SU-DHL-6 (cell line): ENCODE measurements at regions not wholly inside any gene's neighbourhood (a gene's known extent, or its start where the extent isn't known, plus 50 kb on each side); places are given as distances from the start of the nearest gene placed in this dataset.

ENCODE experiments used
- H2AFZ ChIP-seq: fragments of 200-600 bp; sonication (generic); 2 replicates; pipeline ENCODE4 v1.6.1; 2014; ENCODE audit warnings: low read depth, mild to moderate bottlenecking, moderate library complexity, mixed read lengths, antibody characterized with exemption, low read length; ENCODE audit not compliant: severe bottlenecking
- H3F3A ChIP-seq: fragments of 200-600 bp; shearing (Covaris generic); 2 replicates; pipeline ENCODE4 v1.6.0; 2016; ENCODE audit warnings: antibody characterized with exemption, mild to moderate bottlenecking; ENCODE audit not compliant: insufficient read depth
- H3K27ac ChIP-seq: fragments of 200-600 bp; sonication (generic); 2 replicates; pipeline ENCODE4 v1.5.1; 2016; ENCODE audit warnings: low read depth, mild to moderate bottlenecking, low read length, moderate library complexity, mixed read lengths
- H3K27me3 ChIP-seq: fragments of 200-600 bp; sonication (generic), shearing (Covaris generic); 2 replicates; pipeline ENCODE4 v1.6.0; 2014; ENCODE audit warnings: mild to moderate bottlenecking, low read length
- H3K36me3 ChIP-seq: fragments of 200-600 bp; sonication (generic); 2 replicates; pipeline ENCODE4 v1.6.1; 2014; ENCODE audit warnings: mild to moderate bottlenecking, low read length, mixed read lengths
- H3K4me2 ChIP-seq: fragments of 300-600, 200-600 bp; shearing (Covaris generic), sonication (generic); 2 replicates; pipeline ENCODE4 v1.6.0; 2014; ENCODE audit warnings: low read length, low read depth, mild to moderate bottlenecking; ENCODE audit not compliant: poor library complexity, severe bottlenecking
- H3K4me3 ChIP-seq: fragments of 200-600 bp; sonication (generic); 2 replicates; pipeline ENCODE4 v1.5.1; 2014; ENCODE audit warnings: antibody characterized with exemption, low read length, mild to moderate bottlenecking, mixed read lengths; ENCODE audit not compliant: insufficient read depth, poor library complexity, severe bottlenecking
- H3K79me2 ChIP-seq: fragments of 200-600 bp; sonication (generic); 2 replicates; pipeline ENCODE4 v1.6.1; 2014; ENCODE audit warnings: mild to moderate bottlenecking, low read length, moderate library complexity; ENCODE audit not compliant: insufficient read depth
- H3K9ac ChIP-seq: fragments of 200-600 bp; sonication (generic); 2 replicates; pipeline ENCODE4 v1.7.0; 2014; ENCODE audit warnings: mild to moderate bottlenecking, low read length
- H3K9me2 ChIP-seq: fragments of 200-600 bp; sonication (generic); replicated peaks from 2 replicates; pipeline ENCODE4 v1.6.1; 2014; ENCODE audit warnings: low read length; ENCODE audit not compliant: insufficient read depth
- H3K9me3 ChIP-seq: fragments of 200-600 bp; sonication (generic); 2 replicates; pipeline ENCODE4 v1.6.1; 2014; ENCODE audit warnings: low read length, mixed read lengths; ENCODE audit not compliant: insufficient read depth
- H4K20me1 ChIP-seq: fragments of 200-600 bp; sonication (generic); 2 replicates; pipeline ENCODE4 v1.6.1; 2014; ENCODE audit warnings: low read depth, mild to moderate bottlenecking, antibody characterized with exemption, low read length, moderate library complexity, mixed read lengths
- CTCF ChIP-seq: fragments of 200-600 bp; sonication (generic); IDR thresholded peaks from one replicate; pipeline ENCODE4 v1.5.1; 2017; ENCODE audit warnings: antibody characterized with exemption, mild to moderate bottlenecking, low read length, moderate library complexity; ENCODE audit not compliant: insufficient read depth, poor library complexity, severe bottlenecking
- EZH2phosphoT487 ChIP-seq: fragments of 200-600 bp; sonication (generic), shearing (Covaris generic); conservative IDR thresholded peaks from 2 replicates; pipeline ENCODE4 v1.6.1; 2018; ENCODE audit warnings: mild to moderate bottlenecking, antibody characterized with exemption, low read length, moderate library complexity, mixed read lengths

GRCh38 chr16:62562121-62562520, 525.9 kb upstream of the CDH8 start:
- no peaks in the 10 kb centered on the region for H3K36me3 ChIP-seq
- no peaks in the 10 kb centered on the region for H4K20me1 ChIP-seq
- TF ChIP-seq EZH2phosphoT487 = no peak
- H3K9me3 ChIP-seq = no peaks in the 10 kb centered on the region
- no peaks in the 10 kb centered on the region for H3F3A ChIP-seq
- H3K9me2 ChIP-seq = no peaks in the 10 kb centered on the region
- no peak overlapping the region for H3K9ac ChIP-seq
- H3K27ac ChIP-seq = no peak overlapping the region
- H2AFZ ChIP-seq = no peak overlapping the region
- no peak overlapping the region for H3K4me3 ChIP-seq
- no peaks in the 10 kb centered on the region for H3K27me3 ChIP-seq
- no peak overlapping the region for H3K4me2 ChIP-seq
- no peaks in the 10 kb centered on the region for H3K79me2 ChIP-seq

- Histone ChIP-seq H3K4me3 (no peak overlapping the region), H3K27me3 (no peaks in the 10 kb centered on the region), H3K27ac (no peak overlapping the region), H3K9me3 (no peaks in the 10 kb centered on the region), H3K4me2 (no peak overlapping the region), H3K36me3 (no peaks in the 10 kb centered on the region), H3K79me2 (no peaks in the 10 kb centered on the region), H3F3A (no peaks in the 10 kb centered on the region), H3K9ac (no peak overlapping the region), H4K20me1 (no peaks in the 10 kb centered on the region), H2AFZ (no peak overlapping the region), H3K9me2 (no peaks in the 10 kb centered on the region)
- TF ChIP-seq EZH2phosphoT487 = no peak
- no peak for TF ChIP-seq CTCF
These were observed 513.6 kb upstream of the CDH8 start for GRCh38 chr16:62549875-62550274.

- no peak overlapping the region for H3K4me3 ChIP-seq
- no peak overlapping the region for H3K9ac ChIP-seq
- TF ChIP-seq CTCF = no peak
- TF ChIP-seq EZH2phosphoT487 = no peak
- no peak overlapping the region for H2AFZ ChIP-seq
- H4K20me1 ChIP-seq = no peaks in the 10 kb centered on the region
- no peaks in the 10 kb centered on the region for H3K9me3 ChIP-seq
- no peaks in the 10 kb centered on the region for H3K79me2 ChIP-seq
- H3K27me3 ChIP-seq = no peaks in the 10 kb centered on the region
- H3K9me2 ChIP-seq = no peaks in the 10 kb centered on the region
- no peaks in the 10 kb centered on the region for H3K36me3 ChIP-seq
- no peak overlapping the region for H3K4me2 ChIP-seq
- no peaks in the 10 kb centered on the region for H3F3A ChIP-seq
- H3K27ac ChIP-seq = no peak overlapping the region
These were observed 511.9 kb upstream of the CDH8 start for GRCh38 chr16:62548095-62548494.

- Histone ChIP-seq H3K36me3 (no peaks in the 10 kb centered on the region), H3K9ac (no peak overlapping the region), H3K4me2 (no peak overlapping the region), H3K4me3 (no peak overlapping the region), H2AFZ (no peak overlapping the region), H3F3A (no peaks in the 10 kb centered on the region), H3K9me2 (no peaks in the 10 kb centered on the region), H3K9me3 (no peaks in the 10 kb centered on the region), H3K27ac (no peak overlapping the region), H3K79me2 (no peaks in the 10 kb centered on the region), H3K27me3 (no peaks in the 10 kb centered on the region), H4K20me1 (no peaks in the 10 kb centered on the region)
- TF ChIP-seq CTCF (no peak), EZH2phosphoT487 (no peak)
These were observed 510.5 kb upstream of the CDH8 start for GRCh38 chr16:62546701-62547100.
